Skin of body (tissue), 1 donor: ENCODE measurements at regions not wholly inside any gene's neighbourhood (a gene's known extent, or its start where the extent isn't known, plus 50 kb on each side); places are given as distances from the start of the nearest gene placed in this dataset.

Experiments used
- DNase-seq: peaks from one replicate; lab custom pipeline; 2025; lab: John Stamatoyannopoulos, UW

DNA sequence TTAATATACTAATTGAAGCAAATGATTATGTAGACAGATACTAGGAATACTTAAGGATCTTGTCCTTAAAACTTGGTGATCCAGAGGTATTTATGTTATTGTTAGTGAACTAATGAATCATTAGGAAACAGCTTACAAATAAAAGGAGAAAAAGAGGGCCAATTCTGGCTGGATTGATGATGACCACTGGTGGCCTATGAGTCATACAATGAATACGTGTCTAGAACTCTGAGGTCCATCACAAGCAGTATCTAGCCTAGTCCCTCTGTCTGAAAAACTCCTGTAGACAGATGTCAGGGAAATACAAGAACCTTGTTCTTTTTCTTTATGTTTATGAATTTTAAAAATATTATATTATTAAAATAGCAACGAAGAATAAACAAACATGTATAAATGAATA is 51.7 kb upstream of the RTL1 start:
- no peak for DNase-seq

DNA sequence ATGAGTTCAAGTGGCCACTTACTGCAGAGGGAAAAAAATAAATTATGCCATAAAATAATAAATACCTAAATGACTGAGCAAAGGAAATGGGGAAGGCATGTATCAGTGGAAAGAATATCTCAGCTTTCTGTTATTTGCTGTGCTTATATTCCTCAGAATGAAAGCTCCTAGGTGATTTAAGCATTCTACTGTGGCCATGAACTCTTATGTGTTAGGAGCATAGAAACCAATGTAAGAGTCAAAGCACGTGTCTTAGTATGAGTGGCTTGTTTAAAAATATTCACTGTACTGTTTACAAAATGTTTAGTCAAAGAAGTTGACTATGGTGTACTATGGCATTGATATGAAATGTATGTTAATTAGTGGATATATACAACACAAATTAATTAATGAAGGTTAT is 59.0 kb upstream of the RTL1 start:
- DNase-seq, result no peak

DNA sequence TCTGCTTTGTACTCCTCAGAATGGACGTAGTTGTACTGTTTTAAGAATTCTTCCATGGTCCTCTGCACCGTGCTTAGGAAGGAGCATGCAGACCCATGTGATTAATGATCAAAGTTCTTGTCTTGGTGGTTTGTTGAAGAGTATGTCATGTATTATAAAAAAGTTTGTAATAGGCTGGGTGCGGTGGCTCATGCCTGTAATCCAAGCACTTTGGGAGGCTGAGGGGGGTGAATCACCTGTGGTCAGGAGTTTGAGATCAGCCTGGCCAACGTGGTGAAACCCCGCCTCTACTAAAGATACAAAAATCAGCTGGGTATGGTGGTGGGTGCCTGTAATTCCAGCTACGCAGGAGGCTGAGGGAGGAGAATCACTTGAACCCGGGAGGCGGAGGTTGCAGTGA is 61.8 kb upstream of the RTL1 start:
- no peak for DNase-seq

DNA sequence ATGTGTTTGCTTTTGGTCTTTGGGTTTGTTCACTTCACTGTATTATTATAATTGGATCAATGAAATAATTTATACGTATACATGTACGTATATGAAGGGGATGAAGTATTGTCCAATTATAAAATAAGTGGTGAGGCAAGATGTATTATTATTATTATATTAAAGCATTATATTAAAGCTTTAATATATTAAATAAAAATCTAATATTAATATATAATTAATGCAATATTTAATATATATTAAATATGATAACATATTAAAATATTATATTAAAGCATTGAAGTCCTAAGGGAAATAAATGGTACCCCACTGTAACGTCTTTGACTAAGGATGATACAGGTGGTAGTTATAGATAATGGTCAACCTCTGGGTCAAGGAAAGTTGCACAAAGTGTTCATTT is 63.7 kb upstream of the RTL1 start:
- no peak for DNase-seq

DNA sequence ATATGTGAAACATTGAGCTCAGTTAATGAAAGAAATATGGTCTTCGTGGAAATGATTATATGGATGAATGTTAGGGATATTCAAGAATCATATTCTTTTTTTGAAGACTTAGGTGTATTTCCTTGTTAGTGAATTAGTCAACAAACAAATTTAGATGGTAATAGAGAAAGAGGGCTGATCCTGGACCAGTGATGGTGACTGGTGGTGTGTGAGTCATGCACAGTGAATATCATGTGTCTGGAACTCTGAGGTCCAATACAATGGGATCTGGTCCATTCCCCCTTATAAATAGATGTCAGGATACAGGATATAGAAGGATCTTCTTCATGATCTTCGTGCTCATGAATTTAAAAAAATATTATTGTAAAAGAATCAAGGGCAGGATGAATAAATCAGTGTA is 64.4 kb upstream of the RTL1 start:
- no peak for DNase-seq

DNA sequence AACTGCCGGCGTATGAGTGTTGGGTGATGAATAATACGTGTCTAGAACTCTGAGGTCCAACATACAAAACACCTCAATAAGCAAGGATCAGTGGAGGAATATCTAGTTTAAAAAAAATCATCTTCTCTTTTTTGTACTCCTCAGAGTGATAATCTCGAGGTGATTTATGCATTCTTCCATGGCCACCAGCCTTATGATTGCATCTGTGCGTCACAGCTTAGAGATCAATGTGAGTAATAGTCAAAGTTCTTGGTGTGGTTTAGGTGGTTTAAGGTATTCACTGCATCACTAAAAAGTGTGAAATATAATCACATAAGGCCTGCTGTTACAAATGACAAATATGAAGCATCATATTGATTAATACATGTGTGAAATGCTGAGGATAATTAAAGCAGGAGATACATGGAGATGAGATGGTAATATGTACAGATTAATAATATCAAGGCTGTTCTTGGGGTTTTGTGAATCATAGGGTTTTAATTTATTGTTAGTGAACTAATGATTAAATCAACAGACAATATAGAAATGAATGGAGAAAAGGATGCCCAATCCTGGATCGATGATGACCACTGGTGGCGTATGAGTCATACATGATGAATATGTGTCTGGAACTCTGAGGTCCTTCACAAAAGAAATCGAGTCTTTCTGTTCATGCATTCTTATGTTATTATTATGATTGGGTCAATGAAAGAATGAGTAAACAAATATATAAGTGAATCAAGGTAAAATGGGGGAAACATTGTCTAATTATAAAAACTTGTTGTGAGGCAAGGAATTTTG is 68.8 kb upstream of the RTL1 start:
- DNase-seq, result no peak

DNA sequence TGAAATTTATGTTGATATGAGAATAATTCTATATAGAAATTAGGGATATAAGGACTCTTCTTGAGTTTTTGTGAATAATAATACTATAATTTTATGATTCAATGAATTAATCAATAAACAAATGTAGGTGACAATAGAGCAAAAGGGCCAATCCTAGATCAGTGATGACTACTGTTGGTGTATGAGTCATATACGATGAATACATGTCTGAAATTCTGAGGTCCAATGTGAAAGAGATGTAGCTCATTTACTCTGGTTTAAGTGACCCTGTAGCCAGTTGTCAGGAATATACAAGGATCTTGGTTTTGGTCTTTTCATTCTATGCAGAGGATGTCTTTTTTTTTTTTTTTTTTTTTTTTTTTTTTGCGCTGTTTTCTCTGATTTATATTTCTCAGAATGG is 72.1 kb upstream of the RTL1 start:
- no peak for DNase-seq

DNA sequence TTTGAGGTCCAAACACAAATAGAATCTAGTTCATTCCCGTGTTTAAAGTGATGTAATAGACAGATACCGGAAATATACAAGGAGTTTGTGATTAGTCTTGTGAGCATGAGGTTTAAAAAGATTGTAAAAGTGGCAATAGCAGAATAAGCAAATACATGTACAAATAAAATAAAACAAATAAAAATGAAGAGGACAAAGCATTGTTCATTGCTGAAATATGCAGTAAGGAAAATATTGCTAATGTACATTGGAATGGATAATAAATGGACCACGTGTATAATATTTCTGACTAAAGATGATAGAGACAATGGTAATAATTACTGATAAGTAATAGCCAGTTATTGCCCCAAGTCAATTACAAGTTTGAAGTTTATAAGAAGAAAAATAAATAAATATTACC is 75.6 kb upstream of the RTL1 start:
- DNase-seq, result no peak

DNA sequence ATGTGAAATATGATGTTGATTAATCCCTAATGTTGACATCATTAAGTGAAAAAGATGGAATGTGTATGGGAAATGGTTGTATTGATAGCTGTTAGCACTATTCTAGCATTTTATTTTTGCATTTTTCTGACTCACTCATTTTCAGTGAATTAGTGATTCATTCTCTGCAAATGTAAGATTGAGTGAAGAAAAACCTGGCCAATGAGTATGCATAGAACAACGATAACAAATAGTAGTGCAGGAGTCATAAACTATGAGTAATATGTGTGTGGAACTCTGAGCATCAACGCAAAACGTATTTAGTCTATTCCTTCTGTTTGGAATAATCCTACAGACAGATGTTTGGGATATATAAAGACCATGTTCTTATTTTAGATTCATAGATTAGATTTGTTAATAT is 76.3 kb upstream of the RTL1 start:
- no peak for DNase-seq

DNA sequence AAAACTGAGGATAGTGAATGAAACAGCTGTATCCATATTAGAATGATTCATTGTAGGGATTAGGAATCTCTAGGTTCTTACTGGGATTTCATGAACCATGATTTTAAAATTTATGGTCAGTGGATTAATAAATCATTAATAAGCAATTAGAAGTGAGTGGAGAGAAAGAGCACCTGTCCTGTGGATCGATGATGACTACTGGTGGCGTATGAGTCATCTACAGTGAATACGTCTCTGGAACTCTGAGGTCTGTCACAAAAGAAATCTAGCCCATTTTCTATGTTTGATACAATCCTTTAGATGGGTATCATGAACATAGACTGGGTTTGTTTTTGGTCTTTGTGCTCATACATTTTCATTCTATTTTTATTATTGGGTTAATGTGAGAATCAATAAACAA is 77.3 kb upstream of the RTL1 start:
- DNase-seq, result no peak

DNA sequence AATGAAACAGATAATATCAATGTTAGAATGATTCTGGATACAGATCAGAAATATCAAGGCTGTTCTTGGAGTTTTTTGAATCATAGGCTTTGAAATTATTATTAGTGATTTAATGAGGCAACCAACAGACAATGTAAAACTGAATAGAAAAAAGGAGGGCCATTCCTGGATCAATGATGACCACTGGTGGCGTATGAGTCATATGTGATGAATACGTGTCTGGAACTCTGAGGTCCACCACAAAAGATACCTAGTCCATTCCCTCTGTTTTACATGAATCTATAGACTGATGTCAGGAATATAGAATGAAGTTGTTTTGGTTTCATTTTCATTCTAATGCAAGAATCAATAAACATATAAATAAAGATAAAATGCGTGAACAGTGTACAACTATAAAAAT is 78.3 kb upstream of the RTL1 start:
- no peak for DNase-seq

DNA sequence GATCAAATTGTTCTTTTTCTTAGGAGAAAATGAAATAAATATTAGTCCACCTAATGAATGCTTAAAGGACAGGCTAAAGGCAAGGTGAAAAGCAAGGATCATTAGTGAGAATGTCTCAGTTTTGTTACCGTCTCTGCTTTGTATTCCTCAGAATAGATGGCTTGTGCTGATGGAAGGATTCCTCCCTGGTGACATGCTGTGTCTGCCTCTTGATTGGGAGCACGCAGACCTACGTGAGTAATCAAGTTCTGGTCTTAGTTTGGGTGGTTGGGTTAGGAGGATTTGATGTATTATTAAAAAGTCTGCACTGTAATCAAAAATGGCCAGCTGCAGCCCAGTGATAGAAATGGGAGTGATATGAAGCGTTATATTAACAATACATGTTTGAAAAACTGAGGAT is 78.8 kb upstream of the RTL1 start:
- no peak for DNase-seq

DNA sequence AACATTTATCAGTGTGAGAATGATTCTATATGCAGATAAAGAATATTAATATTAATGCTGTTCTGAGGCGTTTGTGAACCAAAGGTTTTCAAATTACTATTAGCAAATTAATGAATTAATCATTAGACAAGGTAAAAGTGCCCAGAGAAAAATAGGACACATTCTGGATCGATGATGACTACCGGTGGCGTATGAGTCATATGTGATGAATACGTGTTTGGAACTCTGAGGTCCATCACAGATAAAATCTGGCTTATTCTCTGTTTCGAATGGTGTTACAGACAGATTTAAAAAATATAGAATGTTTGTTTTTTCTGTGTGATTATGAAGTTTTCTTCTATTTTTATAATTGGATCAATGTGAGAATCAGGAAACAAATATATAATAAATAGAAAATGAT is 79.2 kb upstream of the RTL1 start:
- no peak for DNase-seq

DNA sequence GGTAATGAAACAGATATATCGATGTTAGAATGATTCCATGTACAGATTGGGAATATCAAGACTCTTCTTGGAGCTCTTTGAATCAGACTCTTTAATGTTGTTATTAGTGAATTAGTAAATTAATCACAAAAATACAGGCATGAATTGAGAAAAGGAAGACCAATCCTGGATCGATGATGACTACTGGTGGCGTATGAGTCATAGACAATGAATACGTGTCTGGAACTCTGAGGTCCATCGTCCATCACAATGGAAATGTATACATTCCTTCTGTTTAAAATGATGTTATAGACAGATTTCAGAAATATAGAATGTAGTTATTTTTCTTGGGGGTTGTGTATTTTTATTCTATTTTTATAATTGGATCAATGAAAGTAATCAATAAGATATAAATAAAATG is 80.2 kb upstream of the RTL1 start:
- no peak for DNase-seq

DNA sequence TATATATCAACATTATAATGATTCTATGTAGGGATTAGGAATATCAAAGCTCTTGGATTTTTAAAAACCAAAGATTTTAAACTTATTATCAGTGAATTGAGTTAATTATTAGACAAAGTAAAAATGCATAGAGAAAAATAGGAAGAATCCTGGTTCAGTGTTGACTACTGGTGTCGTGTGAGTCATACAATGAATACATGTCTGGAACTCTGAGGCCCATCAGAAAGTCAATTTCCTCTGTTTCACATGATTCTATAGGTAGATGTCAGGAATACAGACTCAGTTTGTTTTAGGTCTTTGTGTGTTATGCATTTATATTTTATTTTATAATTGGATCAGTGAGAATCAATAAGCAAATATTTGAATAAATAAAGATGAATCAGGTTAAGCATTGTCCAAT is 84.5 kb upstream of the RTL1 start:
- no peak for DNase-seq

DNA sequence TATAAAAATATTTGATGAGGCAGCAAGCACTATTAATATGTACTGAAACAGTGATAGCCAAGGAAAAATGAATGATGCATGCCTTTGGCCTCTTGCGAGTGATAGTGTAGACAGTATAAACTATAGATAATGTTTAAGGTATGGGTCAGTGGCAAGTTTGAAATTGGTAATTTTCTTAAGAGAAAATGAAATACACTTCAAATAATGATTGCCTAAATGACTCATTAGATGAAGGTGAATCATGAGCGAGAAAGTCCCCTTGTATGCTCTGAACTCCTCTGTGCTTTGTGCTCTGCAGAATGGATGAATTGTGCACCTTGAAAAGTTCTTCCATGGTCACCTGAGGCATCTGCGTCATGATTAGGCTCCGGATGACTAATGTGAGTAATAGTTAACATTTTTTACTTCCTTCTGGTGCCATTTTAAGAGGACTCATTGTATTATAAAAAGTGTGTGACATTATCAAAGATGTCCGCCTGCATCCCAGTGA is 84.9 kb upstream of the RTL1 start:
- DNase-seq, result no peak

DNA sequence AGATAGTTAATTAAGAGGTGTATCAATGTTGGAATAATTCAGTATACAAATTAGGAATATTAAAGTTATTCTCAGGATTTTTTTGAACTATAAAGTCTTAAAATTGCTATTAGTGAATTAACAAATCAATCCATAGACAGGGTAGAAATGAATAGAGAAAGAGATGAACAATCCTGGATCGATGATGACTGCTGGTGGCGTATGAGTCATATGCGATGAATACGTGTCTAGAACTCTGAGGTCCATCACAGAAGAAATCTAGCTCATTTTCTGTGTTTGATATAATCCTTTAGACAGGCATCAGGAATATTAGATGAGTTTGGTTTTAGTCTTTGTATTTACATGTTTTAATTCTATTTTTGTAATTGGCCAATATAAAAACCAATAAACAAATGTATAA is 85.4 kb upstream of the RTL1 start:
- DNase-seq, result no peak

DNA sequence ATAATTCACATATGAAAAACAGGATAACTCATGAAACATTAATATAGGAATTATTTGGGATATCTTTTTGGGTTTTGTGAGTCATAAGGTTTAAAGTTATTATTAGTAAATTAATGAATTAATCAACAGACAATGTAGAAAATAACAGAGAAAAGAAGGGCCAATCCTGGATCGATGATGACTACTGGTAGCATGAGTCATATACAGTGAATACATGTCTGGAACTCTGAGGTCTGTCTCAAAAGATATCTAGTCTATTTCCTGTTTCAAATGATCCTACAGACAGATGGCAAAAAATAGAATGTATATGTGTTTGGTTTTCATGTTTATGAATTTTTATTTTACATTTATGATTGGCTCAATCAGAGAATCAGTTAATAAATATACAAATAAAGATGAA is 86.4 kb upstream of the RTL1 start:
- DNase-seq, result no peak

DNA sequence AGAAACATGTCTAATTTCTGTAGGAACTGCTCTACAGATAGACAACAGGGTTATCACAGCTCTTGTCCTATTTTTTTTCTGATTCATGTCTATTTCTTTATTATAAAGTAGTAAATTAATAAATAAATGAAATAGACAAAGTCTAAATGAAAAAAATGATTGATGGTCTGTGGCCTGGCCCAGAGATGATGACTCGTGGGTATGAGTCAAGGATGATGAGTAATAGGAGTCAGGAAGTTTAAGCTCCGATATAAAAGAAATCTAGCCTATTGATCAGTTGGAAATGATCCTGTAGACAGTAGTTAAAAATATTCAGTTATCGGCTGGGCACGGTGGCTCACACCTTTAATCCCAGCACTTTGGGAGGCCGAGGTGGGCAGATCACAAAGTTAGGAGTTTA is 90.6 kb upstream of the RTL1 start:
- no peak for DNase-seq

DNA sequence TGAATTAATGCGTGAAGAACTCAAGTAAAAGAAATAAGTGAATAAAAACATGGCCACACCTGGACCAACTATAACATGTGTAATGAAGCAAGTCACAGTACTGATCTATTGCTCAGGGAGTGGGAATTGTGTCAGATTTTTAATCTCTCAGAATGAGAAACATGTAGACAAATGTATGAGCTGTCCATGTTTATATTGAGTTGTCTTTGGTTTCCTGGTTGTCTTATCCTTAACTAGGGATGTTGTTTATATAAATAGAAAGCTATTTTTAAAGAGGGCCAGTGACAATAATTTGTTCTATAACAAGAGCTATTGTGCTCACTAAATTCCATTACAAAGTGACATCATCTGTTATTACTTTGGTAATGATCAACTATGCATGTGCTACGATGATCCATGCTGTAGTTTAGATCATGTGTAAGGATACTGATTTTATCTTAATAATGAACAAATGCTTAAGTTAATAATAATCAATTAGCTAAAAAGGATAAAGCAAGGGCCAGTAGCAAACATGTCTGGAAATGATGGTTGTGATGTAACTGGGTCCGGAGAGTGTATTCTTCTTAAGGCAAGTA is 91.3 kb upstream of the RTL1 start:
- no peak for DNase-seq

DNA sequence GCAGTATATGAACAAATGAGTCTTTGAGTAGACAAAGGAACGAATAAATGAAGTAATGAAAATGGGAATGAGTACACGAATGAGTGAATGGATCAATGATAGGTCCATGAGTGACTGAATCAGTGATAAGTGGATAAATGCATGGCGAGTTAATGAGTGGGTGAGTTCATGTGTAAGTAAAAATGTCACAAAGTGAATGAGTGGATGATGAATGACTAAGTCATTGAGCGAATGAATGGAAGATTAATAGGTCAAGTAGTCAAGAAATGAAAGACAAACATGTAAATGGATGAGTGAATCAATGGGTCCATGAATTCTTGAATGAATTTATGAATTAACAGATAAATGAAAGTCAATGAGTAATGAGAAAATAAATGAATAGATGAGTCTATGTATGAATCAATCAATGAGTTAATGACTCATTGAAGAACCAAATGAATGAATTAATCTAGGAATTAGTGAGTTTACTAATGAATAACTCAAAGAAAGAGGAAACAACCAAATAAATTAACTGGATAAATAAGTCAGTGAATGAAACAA is 97.3 kb upstream of the RTL1 start:
- no peak for DNase-seq

DNA sequence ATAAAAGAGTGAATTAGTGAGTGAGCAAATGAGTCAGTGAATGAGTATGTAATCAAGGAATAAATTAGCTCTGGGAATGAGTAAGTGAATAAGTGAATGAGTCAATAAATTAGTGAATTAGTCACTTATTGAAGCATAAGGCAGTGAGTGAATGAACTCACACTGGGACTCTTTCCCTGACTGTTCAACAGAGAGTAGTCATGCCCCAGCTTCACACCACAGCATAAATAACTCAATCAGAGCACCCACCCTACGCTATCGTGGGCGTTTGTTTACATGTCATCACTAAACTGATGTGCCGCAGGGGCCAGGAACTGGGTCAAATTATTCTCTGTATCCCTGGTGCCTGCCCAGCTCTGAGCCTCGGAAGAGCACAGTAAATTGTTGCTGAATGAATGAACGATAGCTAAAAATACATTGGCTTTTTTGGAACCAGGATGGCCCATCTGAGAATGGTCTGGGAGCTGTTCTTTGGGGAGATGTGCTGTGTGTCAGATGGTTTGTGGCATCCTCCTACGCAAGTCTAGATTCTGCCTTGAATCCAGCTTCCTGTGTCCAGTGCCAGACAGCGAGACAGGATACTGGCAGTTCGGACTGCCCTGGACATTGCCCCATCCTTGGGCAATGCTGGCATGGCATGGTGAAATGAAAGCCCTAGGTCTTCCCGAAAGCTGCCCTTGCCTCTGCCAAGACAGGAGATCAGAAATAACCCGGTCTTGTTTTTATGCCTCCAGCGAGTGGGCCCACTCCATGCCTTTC is 98.0 kb upstream of the RTL1 start:
- DNase-seq, result no peak

DNA sequence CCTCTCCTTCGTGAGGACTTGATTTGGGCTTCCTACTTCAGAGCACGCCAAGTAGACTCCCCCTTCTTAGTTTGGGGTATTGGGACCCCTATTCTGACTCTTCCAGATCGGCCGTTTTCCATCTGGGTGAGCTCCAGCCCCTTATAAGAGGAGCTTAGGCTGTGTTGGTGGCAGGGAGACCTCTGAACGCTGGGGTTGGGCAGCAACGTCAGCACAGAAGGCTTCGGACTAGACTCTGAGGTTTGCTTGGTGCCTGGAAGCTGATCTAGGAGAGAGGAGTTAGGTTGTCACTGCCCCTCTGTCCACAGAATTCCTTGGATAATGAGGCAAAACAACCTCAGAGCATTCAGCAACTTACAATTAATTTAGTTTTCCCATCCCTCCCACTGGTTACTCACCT is 99.2 kb upstream of the RTL1 start:
- DNase-seq, result no peak
